CD4-positive, alpha-beta T cell treated with Interferon alpha-2 for 1 hour (primary cell): ENCODE measurements at regions not wholly inside any gene's neighbourhood (a gene's known extent, or its start where the extent isn't known, plus 50 kb on each side); places are given as distances from the start of the nearest gene placed in this dataset.

ENCODE experiments used
- DNase-seq, 2 donors: peaks; one replicate each; pipeline ENCODE4 v3.0.0-alpha.2; 2020 to 2022

GRCh38 chr5:173835131-173835530 lies 53.0 kb upstream of the CPEB4 start:
- peak; percentile 3 to 53 for DNase-seq

GRCh38 chr5:173835661-173836060 lies 52.5 kb upstream of the CPEB4 start:
- DNase-seq = no peak

- no peak for DNase-seq
Observed at GRCh38 chr5:173837654-173838053, 50.5 kb upstream of the CPEB4 start.
